ENCODE measurements at regions not wholly inside any gene's neighbourhood (a gene's known extent, or its start where the extent isn't known, plus 50 kb on each side); places are given as distances from the start of the nearest gene placed in this dataset.

GRCh38 chr11:81658722-81659121, 1074.9 kb downstream of the FAM181B start:
- ATAC-seq (ENCODE audit: insufficient read depth, low FRiP score) (no peak), DNase-seq (no peak)
- H3K27ac ChIP-seq (ENCODE audit: low read depth in 1 of 2, low read length in 1 of 2) = no peak overlapping the region
- no peaks in the 10 kb centered on the region for H3K4me1 ChIP-seq (ENCODE audit: control insufficient read depth in 5 of 5, insufficient read depth in 5 of 5, low read length in 5 of 5)
- no peak overlapping the region for H3K9ac ChIP-seq (ENCODE audit: insufficient read depth in 1 of 2, low read length in 2 of 2)
- 43 to 50% methylated on average over 1 of the region's 1 CpG for WGBS, 2 donors
- H3K27me3 ChIP-seq (ENCODE audit: control insufficient read depth in 3 of 3, insufficient read depth in 3 of 3, low read length in 2 of 3) = no peaks in the 10 kb centered on the region
- TF ChIP-seq CTCF (IDR thresholded peaks at IDR 0.05; ENCODE audit: control extremely low read depth, extremely low read depth) = no peak
- peaks cover 0 to 8% (median 2%) of the 10 kb centered on the region in 4 donors for H3K9me3 ChIP-seq (ENCODE audit: control insufficient read depth in 4 of 4, insufficient read depth in 3 of 4, low read length in 3 of 4)
- H3K4me3 ChIP-seq = no peak overlapping the region
- no peaks in the 10 kb centered on the region for H3K36me3 ChIP-seq (ENCODE audit: control insufficient read depth in 4 of 4, insufficient read depth in 4 of 4, low read length in 4 of 4)

- no peak for TF ChIP-seq CTCF (IDR thresholded peaks at IDR 0.05; ENCODE audit: control extremely low read depth, extremely low read depth)
- Histone ChIP-seq H3K9ac (ENCODE audit: insufficient read depth in 1 of 2, low read length in 2 of 2) (no peak overlapping the region), H3K9me3 (ENCODE audit: control insufficient read depth in 4 of 4, insufficient read depth in 3 of 4, low read length in 3 of 4) (peaks cover 0 to 8% (median 3%) of the 10 kb centered on the region in 4 donors), H3K27ac (ENCODE audit: low read depth in 1 of 2, low read length in 1 of 2) (no peak overlapping the region), H3K4me3 (no peak overlapping the region), H3K4me1 (ENCODE audit: control insufficient read depth in 5 of 5, insufficient read depth in 5 of 5, low read length in 5 of 5) (no peaks in the 10 kb centered on the region), H3K36me3 (ENCODE audit: control insufficient read depth in 4 of 4, insufficient read depth in 4 of 4, low read length in 4 of 4) (no peaks in the 10 kb centered on the region), H3K27me3 (ENCODE audit: control insufficient read depth in 3 of 3, insufficient read depth in 3 of 3, low read length in 2 of 3) (no peaks in the 10 kb centered on the region)
- no peak for ATAC-seq (ENCODE audit: insufficient read depth, low FRiP score)
- no peak for DNase-seq
These were observed 1078.3 kb downstream of the FAM181B start for GRCh38 chr11:81655351-81655750.

- WGBS, 2 donors = 48 to 57% methylated on average over 3 of the region's 3 CpGs
These were observed 1086.3 kb downstream of the FAM181B start for GRCh38 chr11:81647374-81647773.

More at GRCh38 chr11:81647374-81647773, 1086.3 kb downstream of the FAM181B start:
- no peak overlapping the region for H3K27ac ChIP-seq (ENCODE audit: low read depth in 1 of 2, low read length in 1 of 2)
- H3K4me1 ChIP-seq (ENCODE audit: control insufficient read depth in 5 of 5, insufficient read depth in 5 of 5, low read length in 5 of 5) = peaks cover 0 to 10% (median 0%) of the 10 kb centered on the region in 5 donors
- H3K9ac ChIP-seq (ENCODE audit: insufficient read depth in 1 of 2, low read length in 2 of 2) = no peak overlapping the region
- TF ChIP-seq CTCF (IDR thresholded peaks at IDR 0.05; ENCODE audit: control extremely low read depth, extremely low read depth) = no peak
- H3K27me3 ChIP-seq (ENCODE audit: control insufficient read depth in 3 of 3, insufficient read depth in 3 of 3, low read length in 2 of 3) = no peaks in the 10 kb centered on the region
- no peak for ATAC-seq (ENCODE audit: insufficient read depth, low FRiP score)
- H3K4me3 ChIP-seq = no peak overlapping the region
- no peaks in the 10 kb centered on the region for H3K36me3 ChIP-seq (ENCODE audit: control insufficient read depth in 4 of 4, insufficient read depth in 4 of 4, low read length in 4 of 4)
- peak in 2 of 3 donors; percentile 9 to 14 for DNase-seq
- peaks cover 0 to 3% (median 0%) of the 10 kb centered on the region in 4 donors for H3K9me3 ChIP-seq (ENCODE audit: control insufficient read depth in 4 of 4, insufficient read depth in 3 of 4, low read length in 3 of 4)

Data from lung (tissue), 11 donors.